ENCODE measurements at regions not wholly inside any gene's neighbourhood (a gene's known extent, or its start where the extent isn't known, plus 50 kb on each side); places are given as distances from the start of the nearest gene placed in this dataset.

DNA sequence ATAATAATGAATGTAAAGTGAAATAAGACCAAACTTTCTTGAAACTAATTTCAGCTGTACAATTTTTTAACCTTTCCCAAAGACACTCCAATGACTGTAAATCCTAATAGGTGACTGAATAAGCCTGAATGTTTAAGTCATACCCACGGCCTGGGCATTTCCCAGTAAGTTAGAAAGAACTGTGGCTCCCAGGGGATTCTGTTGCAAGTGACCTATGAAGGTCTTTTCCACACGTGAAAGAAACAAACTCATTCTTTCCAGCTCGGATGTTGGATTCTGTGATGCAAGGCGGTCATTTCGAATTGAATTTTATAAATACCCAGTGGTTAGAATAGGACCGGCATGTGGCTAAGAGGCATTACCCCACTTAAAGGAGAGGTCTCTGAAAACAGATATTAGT lies 1134.4 kb downstream of the GALC start:
- no peak for DNase-seq

DNA sequence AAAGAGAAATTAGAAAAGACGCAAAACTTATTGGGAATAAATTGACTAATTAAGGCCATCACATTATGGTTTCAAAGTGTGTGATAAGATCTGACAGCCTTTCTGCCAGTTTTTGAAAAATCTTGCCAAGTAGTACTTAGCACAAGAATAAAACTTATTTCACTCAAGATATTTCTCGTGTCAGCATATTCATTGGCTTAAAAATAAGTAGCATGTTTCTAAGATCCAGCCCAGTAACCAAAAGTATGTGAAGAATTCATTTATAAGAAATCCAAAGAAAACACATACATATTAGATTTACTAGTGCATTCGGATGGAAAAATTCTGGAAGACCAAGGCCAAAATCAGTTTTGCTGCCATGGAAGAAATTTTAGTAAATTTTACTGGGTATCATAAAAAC lies 1135.0 kb downstream of the GALC start:
- no peak for DNase-seq

DNA sequence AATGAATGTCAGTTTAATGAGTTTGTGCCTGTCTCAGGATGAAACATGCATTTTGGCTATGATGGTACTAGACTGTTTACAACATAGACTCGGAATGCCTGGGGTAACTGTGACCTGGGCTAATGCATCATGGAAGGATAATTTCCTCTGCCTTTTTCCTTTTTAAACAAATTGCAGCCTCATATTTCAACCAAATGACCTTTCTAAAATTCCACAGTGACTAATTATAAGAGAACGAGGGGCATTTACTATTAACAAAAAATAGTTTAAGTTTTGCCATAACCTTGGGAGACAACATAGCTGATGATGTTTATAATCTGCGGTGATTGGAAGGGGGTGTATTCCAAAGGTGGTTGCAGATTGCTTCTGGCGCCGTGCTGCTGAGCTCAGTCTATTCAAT lies 1140.5 kb downstream of the GALC start:
- no peak for DNase-seq

DNA sequence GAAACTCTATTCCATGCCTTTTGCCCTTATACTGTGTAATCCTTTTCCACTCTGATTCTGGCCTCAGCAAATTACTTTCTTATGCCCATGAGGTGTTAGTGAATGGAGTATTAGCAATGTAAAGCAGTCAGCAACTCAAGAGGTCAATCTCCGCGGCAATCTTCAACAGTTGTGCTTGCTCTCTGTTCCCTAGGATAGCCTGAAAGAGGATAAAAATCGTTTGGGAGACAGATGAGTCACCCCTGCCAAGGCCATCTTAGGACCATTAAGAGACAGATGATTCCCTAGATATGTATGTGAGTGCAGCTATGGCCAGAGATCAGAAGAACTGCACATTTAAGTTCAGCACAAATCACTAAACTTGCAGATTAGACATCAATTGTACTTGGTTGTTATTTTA lies 1145.8 kb downstream of the GALC start:
- no peak for DNase-seq

DNA sequence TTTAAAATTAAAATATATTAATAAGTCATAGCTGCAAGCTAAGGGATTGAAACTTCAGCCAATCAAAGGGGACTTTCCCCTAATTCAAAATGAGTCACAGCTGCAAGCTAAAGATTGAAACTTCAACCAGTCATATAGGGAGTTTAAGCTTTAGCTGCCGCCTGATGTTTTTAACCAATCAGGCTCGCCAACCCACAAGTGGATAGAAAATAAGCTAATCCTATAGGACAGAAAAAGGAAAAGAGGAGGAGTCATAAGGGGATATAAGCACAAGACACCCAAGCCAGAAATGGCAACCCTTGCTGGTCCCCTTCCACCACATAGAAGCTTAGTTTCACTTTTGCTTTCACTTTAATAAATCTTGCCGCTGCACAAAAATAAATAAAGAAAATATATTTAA lies 1154.6 kb downstream of the GALC start:
- DNase-seq = peak in 1 of 2 donors; percentile 24

DNA sequence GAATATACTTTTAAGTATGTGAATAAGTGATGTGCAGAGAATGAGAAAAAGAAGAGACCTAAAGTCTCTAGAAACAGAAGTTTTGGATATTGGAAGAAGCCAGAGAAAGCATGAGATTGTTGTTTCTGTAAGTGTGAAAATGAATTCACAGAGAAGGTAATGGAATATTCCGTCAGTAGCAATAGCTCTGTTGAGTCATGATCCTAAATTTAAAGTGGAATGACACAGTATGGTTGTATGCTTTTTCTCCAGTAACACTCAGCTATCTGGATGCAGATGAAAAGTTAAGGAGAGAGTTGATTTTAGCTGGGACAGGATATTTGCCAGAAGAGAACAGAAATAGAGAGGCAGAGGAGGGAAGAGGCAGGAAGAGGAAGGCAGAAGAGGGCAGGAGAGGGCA lies 1166.3 kb downstream of the GALC start:
- DNase-seq = no peak

DNA sequence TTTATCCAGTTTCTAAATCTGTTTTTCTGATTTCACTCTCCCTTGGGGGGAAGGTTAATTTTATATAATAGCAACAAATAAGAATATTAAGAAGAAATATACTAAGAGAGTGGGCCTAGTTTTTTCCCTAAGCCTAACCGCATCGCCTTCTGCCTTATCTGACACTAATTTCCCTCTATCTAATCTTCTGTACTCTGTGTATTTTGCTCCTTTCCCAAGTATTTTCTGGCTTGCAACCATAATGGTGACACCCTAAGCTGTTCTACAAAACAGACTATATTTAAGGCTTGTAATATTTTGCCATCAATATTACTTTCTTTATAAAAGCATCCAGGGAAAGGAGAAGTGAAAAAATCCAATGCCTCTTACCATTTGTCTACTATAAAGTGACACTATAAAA lies 1168.8 kb downstream of the GALC start:
- no peak for DNase-seq

DNA sequence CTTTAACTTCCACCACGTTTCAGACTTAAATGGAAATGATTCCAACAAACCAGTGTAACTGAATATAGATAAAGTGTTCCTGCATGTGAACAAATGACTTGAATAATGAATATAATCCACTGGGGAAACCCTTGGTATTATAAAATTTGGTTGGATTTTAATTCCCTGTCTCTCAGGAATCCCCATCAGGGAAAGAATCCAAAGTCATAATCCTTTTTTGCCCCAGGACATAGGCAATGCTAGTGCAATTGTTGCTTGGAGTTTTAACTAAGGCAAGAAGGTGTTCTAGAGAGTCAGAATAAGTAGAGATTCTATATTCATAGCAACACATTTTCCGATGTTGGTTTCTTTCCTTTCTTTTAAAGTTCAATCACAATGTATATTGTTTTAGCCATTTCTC lies 1169.4 kb downstream of the GALC start:
- DNase-seq = no peak

DNA sequence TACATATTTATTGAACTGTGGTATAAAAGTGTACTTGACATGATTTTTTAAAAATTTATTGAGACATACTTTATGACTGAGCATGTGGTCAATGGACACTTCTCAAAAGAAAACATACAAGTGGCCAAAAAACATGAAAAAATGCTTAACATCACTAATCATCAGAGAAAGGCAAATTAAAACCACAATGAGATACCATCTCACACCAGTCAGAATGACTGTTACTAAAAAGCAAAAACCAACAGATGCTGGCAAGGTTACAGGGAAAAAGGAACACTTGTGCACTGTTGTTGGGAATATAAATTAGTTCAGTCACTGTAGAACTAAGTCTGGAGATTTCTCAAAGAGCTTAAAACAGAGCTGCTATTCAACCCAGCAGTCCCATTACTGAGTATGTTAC lies 1177.6 kb downstream of the GALC start:
- DNase-seq = no peak

DNA sequence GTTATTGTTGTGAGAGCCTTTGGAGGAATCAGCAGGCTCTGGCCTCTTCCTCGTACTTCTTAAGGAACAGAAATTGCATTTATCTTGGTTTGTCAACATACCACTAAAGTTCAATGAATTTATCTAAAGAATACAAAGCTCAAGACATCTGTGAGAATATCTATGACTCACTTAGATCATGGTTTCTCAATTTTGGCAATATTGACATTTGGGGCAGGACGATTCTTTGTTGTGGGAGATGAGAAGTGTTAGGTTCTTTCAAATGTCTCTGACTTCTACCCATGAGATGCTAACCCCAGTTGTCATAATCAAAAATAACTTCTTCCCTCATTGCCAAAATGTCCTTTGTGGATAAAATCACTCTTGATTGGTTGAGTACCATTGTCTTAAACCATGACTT lies 1190.3 kb downstream of the GALC start:
- DNase-seq = no peak

DNA sequence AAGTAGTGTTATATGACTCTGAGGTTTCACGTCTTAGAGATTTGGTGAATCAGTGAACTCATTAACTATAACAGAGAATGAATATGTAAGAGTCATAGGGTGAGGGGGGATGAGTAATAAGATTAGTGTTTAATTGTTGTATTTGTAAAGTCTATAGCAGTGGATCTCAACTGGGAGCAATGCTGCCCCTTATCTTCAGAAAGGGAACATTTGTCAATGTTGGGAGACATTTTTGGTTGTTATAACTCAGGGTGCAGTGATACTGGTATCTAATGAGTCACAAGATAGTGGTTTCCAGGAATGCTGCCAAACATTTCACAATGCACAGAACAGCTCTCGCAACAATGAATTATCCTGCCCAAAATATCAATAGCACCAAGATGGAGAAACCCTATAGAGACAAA lies 1193.7 kb downstream of the GALC start:
- no peak for DNase-seq

DNA sequence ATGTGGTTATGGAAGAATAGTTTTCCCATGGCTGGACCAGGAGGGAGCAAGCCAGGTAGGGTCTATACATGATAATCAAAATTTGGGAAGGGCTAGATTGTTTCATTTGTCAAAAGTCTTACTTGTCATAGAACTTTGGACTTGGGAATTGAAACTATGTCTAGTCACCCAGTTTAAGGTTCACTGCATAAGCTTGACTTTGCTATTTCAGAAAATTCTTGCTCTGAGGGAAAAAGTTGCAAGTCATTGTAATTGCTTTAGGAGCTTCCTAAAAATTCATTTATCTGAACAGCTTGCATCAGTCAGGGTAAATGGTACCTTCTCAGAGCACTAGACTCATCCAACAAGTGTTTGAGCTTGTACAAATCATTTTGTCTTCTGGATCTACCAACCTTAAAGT lies 1194.7 kb downstream of the GALC start:
- no peak for DNase-seq

DNA sequence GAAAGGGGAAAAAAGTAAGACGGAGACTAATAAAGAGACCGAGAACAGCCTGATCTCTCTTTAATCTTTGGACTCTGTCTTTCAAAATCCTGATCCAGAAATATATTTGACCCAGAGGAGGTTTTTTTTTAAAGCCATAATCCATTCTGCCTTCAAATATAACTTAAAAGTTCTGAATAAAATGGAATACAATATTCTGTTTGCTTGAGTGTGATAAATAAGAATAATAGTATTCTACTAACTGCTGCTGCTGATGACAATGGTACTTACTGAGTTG lies 1196.0 kb downstream of the GALC start:
- DNase-seq = no peak

DNA sequence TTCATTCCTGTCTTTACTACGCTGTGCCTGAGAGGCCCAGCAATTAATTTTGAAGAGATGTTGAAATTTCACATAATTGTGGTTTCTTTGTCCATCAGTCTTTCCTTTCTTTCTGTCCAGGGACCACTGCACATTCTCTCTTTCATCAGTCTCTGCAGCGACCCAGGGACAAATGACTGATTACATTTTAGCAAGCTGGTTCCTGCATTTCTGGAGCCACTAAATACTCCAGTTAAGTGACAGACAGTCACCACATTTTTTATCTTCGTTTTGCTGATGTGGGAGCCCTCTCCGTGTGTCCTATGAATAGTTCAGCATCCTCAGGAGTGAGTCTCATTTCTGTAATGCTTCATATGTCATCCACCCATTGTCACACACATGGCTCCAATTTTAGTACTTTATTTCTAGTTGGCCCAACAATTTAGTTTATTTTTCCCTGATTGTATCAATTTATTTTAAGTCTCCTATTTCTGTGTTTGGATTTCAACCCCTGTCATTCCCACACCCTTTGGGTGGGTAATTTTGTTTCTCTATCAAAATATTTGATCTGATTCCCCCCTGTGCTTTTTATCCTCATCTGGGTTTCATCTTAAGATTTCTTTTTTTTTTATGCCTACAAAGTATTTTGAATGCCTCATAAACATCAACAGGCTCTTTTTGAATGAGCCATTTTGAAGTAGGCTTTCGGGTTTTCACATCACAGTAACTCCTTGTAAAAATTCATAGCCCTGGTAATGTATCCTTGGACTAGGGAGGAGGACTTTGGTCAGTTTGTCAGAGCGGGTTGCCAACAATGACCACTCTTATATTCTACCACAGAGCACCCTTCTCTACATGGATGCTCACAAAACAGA lies 1196.5 kb downstream of the GALC start:
- no peak for DNase-seq

DNA sequence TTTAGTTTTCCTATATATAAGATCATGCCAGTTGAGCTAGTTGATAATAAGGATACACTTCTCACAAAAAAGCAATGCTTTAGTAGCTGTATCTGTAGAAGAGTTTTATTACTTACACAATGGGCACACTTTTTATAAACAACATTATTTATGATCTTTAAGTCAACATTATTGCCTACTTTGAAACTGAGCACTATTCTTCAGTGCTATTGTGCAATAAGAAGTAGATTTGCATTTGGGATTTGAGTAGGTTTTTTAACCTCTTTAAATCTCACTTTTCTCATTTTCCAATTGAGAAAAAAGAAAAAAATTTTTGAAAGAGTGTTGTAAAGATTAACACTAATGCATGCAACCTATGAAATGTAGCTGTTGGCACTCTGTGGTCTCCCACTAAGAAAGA lies 1198.3 kb downstream of the GALC start:
- DNase-seq = no peak

DNA sequence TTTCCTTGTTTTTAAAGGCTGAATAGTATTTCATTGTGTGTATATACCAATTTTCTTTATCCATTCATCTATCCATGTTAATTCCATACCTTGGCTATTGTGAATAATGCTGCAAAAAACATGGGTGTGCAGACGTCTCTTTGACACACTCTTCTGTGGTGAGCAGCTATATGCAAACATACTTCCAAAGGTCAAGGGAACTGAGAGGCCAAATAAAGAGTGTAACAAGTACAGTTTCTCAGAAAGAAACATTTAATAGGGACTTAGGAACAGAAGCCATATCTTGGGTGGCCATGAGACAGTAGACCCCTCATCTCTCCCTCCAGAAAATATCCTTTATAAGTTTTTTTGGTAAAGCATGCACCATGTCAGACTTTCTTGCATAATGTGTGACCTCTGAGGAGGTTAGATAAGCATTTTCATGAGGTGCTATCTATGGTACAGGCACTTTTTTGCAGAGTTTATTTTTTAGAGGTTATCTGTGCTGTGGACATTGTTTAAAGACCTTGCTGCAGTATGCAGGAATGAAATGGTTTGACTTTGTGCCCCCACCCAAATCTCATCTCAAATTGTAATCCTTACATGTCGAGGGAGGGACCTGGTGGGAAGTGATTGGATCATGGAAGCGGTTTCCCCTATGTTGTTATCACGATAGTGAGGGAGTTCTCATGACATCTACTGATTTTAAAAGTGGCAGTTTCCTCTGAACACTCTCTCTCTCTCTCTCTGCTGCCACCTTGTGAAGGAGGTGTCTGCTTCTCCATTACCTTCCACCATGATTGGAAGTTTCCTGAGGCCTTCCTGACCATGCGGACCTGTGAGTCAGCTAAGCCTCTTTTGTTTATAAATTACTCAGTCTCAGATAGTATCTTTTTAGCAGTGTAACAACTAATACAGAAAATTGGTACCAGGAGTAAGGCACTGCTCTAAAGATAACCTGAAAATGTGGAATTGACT lies 1202.3 kb downstream of the GALC start:
- no peak for DNase-seq

DNA sequence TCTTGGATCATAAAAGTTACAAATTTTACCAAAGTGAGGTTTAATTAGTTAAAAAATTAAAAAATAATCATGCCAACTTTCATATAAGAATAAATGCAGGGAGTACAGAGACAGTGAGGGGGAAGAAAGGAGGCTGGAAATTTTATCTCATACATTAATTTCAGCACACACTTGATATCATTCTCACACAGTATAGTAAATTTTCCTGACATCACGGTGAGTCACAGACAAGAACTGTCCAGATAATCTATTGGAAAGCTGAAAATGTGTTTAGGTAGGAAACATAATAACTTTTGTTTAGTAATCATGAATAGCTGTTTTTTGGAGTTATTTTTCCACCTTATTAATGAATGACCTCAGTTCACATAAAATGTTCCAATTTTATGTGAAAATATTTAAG lies 1204.8 kb downstream of the GALC start:
- DNase-seq = no peak

DNA sequence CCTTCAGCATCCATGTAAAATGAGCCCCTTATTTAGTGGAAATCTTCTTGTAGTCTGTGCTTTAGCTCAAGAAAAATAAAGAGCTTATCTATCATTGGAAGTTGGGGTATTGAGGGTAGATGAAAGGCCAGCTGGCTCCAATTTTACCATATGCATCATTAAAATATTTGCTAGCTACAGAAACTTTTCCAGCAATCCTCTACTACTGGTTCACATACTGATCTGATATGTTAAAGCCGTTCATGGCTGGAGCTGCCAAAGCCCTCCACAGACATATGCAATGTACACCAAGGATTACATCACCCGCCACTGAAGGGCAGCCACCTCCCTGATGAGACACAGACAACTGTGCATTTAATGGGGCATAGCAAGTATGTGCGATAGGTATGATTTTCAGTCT lies 1205.3 kb downstream of the GALC start:
- no peak for DNase-seq

DNA sequence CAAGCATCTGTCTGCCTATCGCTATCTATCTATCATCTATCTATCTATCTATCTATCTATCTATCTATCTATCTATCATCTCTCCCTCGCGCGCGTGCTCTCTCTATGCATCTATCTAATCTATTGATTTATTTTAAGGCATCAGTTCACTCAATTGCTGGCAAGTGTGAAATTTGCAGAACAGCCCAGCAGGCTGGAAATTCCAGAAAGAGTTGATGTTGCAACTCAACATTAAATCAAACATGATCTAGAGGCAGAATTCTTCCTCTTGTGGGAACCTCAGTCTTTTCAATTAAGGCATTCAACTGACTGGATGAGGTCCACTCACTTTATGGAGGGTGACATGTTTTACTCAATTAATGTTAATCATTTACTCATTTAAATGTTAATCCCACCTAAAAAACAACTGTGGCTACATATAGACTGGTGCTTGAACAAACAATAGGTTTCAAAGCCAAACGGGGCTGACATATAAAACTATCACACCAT lies 1210.8 kb downstream of the GALC start:
- no peak for DNase-seq

DNA sequence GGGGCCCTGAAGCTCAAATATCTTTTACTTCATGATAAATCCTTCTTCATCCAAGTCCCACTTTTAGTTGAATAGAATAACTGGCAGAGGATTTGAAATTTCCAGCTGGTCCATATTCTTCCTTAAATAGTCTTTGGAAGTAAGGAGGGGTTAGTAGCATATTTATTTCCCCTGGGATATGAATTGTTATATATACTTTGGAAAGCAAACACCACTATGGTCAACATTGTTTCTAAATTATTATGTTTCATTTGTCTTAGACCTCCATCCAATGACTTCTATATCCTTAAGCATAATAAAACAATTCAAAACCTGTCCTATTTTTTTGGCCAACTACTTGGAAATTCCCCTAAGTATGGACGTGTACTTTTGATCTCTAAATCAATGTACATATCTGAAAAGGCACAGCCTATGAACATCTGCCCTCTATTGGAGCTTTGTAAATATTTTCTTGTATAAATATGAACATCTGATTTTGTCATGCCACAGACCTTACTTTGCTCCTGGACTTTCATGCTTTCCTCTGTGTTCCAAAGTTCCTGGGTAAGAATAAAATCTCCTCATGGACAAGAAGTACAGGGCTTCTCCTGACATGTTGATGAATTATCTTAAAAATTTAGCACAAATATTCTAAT lies 1212.0 kb downstream of the GALC start:
- DNase-seq = no peak

DNA sequence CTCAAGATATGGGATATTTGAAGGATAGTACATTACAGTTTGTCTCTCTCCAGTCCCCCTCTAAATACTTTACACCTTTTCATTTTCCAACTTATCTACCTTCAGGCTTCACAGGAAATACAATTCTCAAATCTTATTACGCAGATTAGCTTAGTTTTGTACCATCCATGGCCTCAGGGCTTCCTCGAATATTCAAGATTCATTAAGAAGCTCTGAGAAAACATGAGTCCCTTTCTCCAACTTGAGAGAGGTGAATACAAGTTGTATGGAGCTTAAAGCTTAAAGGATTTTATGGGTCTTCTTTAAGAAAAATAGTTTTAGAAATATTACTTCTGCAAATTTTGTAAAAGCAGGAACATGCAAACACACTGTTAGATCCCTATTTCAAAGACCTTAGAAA lies 1212.5 kb downstream of the GALC start:
- DNase-seq = no peak

DNA sequence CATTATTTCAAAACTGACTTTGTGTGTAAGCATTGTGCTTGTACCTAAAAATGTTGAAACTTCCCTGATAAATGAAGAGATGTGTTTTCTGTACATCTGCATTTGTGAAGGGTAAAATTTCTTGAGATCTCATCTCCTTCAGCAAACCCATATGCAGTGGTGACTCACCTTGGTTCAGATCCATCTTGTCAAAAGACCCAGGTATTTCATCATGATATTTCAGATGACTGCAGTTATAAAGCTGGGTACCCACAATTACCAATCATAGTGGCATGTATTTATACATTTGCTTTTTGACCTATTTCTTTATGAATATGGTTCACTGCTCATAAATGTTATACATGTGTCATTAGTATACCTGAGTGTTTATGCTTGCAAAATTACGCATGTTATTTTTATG lies 1213.6 kb downstream of the GALC start:
- DNase-seq = no peak

DNA sequence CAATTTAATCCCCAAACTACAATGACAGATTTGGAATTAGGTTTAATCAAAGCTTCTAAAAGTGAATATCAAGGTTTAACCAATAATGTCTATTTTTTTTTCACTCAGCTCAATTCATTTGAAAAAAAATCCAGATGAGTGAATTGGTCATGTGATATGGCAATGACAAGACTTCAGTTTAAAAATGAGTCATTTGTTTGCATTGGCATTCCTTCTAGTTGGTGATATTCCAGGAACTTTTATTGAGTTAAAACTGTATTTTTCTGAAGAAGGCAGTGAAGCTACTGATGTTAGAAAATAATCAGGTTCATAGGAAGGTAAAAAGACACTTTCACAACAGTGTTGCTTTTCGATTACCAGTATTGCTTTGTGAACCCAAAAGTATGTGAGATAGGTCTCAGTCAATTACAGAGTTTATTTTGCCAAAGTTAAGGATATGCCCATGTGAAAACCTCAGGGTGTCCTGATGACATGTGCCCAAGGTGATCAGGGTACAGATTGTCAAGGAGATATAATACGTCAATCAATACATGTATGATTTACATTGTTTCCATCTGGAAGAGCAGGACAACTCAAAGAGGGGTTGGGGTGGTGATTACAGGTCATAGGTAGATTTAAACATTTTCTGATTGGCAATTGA lies 1214.9 kb downstream of the GALC start:
- no peak for DNase-seq

Measured in CD4-positive, alpha-beta T cell treated with Interleukin-4 for 1 hour (primary cell).